ENCODE measurements at regions not wholly inside any gene's neighbourhood (a gene's known extent, or its start where the extent isn't known, plus 50 kb on each side); places are given as distances from the start of the nearest gene placed in this dataset.

GRCh38 chr4:186936496-186937375 is 213.1 kb upstream of the FAT1 start (continued):
- TF ChIP-seq ZSCAN5A (CRISPR knock-in tag; IDR thresholded peaks at IDR 0.05; ENCODE audit: borderline replicate concordance), result 0 out of 2 replicates have a peak, but pooled peaks have one; percentile 10
- TF ChIP-seq ATF6 (CRISPR knock-in tag; conservative IDR thresholded peaks at IDR 0.05), result no peak
- no peak for TF ChIP-seq JDP2 (CRISPR knock-in tag; IDR thresholded peaks at IDR 0.05; ENCODE audit: borderline replicate concordance)
- no peak for TF ChIP-seq HHEX (CRISPR knock-in tag; IDR thresholded peaks at IDR 0.05)
- TF ChIP-seq ZNF264 (CRISPR knock-in tag; IDR thresholded peaks at IDR 0.05), result 0 out of 2 replicates have a peak, but pooled peaks have one; percentile 36
- peak; percentile 33; the same call in 1 of the 2 replicates for TF ChIP-seq ZGPAT (CRISPR knock-in tag; IDR thresholded peaks at IDR 0.05)
- TF ChIP-seq ARID3A (IDR thresholded peaks at IDR 0.05; ENCODE audit: low read depth, low read length), result peak; percentile 100
- TF ChIP-seq ZFP36L1 (CRISPR knock-in tag; IDR thresholded peaks at IDR 0.05), result 0 out of 2 replicates have a peak, but pooled peaks have one; percentile 25
- TF ChIP-seq ATAD3A (CRISPR knock-in tag; IDR thresholded peaks at IDR 0.05), result no peak
- 0 out of 2 replicates have a peak, but pooled peaks have one; percentile 22 for TF ChIP-seq RBFOX2 (IDR thresholded peaks at IDR 0.05; ENCODE audit: low read depth, low read length)
- no peak for TF ChIP-seq ZNF382 (CRISPR knock-in tag; IDR thresholded peaks at IDR 0.05; ENCODE audit: borderline replicate concordance)
- no peak for TF ChIP-seq ZNF777 (CRISPR knock-in tag; IDR thresholded peaks at IDR 0.05)
- peak; percentile 70 to 72 for TF ChIP-seq MAFK (conservative IDR thresholded peaks at IDR 0.05 in 1 of 2, IDR thresholded peaks at IDR 0.05 in 1 of 2; ENCODE audit: low read length in 2 of 2)
- TF ChIP-seq ZFP41 (CRISPR knock-in tag; IDR thresholded peaks at IDR 0.05; ENCODE audit: borderline replicate concordance), result no peak
- TF ChIP-seq MTF1 (CRISPR knock-in tag; IDR thresholded peaks at IDR 0.05), result no peak
- TF ChIP-seq EP300 (IDR thresholded peaks at IDR 0.05; ENCODE audit: low read depth in 2 of 2, low read length in 2 of 2), result peak; percentile 70 to 82; a peak in 3 of 4 replicates
- TF ChIP-seq EP300 (CRISPR knock-in tag; IDR thresholded peaks at IDR 0.05; ENCODE audit: borderline replicate concordance), result no peak
- no peak for TF ChIP-seq ZNF33A (CRISPR knock-in tag; IDR thresholded peaks at IDR 0.05; ENCODE audit: borderline replicate concordance)
- TF ChIP-seq RFX1 (IDR thresholded peaks at IDR 0.05), result peak; percentile 68
- TF ChIP-seq LBX2 (CRISPR knock-in tag; IDR thresholded peaks at IDR 0.05; ENCODE audit: borderline replicate concordance), result no peak
- peak in 1 of 2 experiments; percentile 63; a peak in 2 of 4 replicates for TF ChIP-seq ATF4 (CRISPR knock-in tag; IDR thresholded peaks at IDR 0.05)
